ENCODE measurements at regions not wholly inside any gene's neighbourhood (a gene's known extent, or its start where the extent isn't known, plus 50 kb on each side); places are given as distances from the start of the nearest gene placed in this dataset.

DNA sequence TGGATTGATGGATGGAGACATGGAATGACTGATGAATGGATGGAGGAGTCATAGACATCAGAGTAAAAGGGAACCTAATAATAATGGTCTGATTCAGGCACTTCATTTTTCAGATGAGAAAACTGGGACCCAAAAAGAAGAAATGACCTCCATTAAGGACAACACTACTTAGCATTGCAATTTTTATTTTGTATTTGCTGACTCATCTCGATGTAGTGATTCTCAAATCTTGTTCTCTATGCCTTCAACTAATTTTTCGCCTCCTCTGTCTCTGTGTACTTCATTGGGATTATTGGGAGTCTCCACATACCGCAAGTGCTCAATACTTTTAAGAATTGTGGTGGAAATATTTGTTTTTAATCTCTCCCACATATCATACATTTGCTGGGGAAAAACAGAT, 446.2 kb upstream of the FSHR start:
- TF ChIP-seq, protein P1, sequence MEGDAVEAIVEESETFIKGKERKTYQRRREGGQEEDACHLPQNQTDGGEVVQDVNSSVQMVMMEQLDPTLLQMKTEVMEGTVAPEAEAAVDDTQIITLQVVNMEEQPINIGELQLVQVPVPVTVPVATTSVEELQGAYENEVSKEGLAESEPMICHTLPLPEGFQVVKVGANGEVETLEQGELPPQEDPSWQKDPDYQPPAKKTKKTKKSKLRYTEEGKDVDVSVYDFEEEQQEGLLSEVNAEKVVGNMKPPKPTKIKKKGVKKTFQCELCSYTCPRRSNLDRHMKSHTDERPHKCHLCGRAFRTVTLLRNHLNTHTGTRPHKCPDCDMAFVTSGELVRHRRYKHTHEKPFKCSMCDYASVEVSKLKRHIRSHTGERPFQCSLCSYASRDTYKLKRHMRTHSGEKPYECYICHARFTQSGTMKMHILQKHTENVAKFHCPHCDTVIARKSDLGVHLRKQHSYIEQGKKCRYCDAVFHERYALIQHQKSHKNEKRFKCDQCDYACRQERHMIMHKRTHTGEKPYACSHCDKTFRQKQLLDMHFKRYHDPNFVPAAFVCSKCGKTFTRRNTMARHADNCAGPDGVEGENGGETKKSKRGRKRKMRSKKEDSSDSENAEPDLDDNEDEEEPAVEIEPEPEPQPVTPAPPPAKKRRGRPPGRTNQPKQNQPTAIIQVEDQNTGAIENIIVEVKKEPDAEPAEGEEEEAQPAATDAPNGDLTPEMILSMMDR (IDR thresholded peaks at IDR 0.05; ENCODE audit: insufficient read depth, low read depth, low read length), result no peak
- TF ChIP-seq EZH2 (IDR thresholded peaks at IDR 0.05; ENCODE audit: insufficient read depth, low read length), result no peak
